T47D (cell line): ENCODE measurements at regions not wholly inside any gene's neighbourhood (a gene's known extent, or its start where the extent isn't known, plus 50 kb on each side); places are given as distances from the start of the nearest gene placed in this dataset.
"Not testable (repeated sequence)": the region's sequence is repeated elsewhere in the genome, so short reads cannot be mapped to it uniquely, and the experiment has no call there.

Experiments used
- DNase-seq, 2 experiments: peaks; one replicate each; pipeline versions ENCODE4 v3.0.0 to v3.0.0-alpha.2; 2011 to 2012; ENCODE audit warnings: low read depth in 1 of 2, low spot score in 1 of 2
- JUND ChIP-seq: IDR thresholded peaks from 2 replicates; pipeline ENCODE4 v1.6.1; 2012; ENCODE audit warnings: low read depth
- in situ Hi-C: cut with HindIII; loops from 2 replicates; pipeline ENCODE4 v1.10.0; 2016; ENCODE audit warnings: low sequenced_read_pairs, low pct_unique_long_range_greater_than_20kb

GRCh38 chr7:29639386-29639785 lies 75.8 kb downstream of the PRR15 start:
- no peak for DNase-seq
- in situ Hi-C loops, result no loop called here
- TF ChIP-seq JUND, result no peak

GRCh38 chr7:29639886-29640595 lies 76.4 kb downstream of the PRR15 start:
- no peak for DNase-seq
- in situ Hi-C loops, result no loop called here
- no peak for TF ChIP-seq JUND

- no peak for DNase-seq
- no peak for TF ChIP-seq JUND
- in situ Hi-C loops, result no loop called here
These were observed 78.0 kb downstream of the PRR15 start for GRCh38 chr7:29641651-29642050.

- no peak for TF ChIP-seq JUND
- in situ Hi-C loops, result no loop called here
- DNase-seq, result no peak
These were observed 79.0 kb downstream of the PRR15 start for GRCh38 chr7:29642494-29643155.

- DNase-seq, in situ Hi-C loops: not testable (repeated sequence)
These were observed 82.5 kb downstream of the PRR15 start for GRCh38 chr7:29646116-29646515.

GRCh38 chr7:29647020-29647654 lies 83.5 kb downstream of the PRR15 start:
- no peak for DNase-seq
- no peak for TF ChIP-seq JUND
- in situ Hi-C loops, result no loop called here

- DNase-seq, in situ Hi-C loops: not testable (repeated sequence)
These were observed 84.1 kb downstream of the PRR15 start for GRCh38 chr7:29647691-29648210.

- TF ChIP-seq JUND, result no peak
- in situ Hi-C loops, result no loop called here
- DNase-seq, result no peak
These were observed 85.5 kb downstream of the PRR15 start for GRCh38 chr7:29649028-29649716.

GRCh38 chr7:29649876-29650275 lies 86.2 kb downstream of the PRR15 start:
- TF ChIP-seq JUND, result no peak
- in situ Hi-C loops, result no loop called here
- no peak for DNase-seq

GRCh38 chr7:29651477-29651876 lies 87.8 kb downstream of the PRR15 start:
- in situ Hi-C loops, result no loop called here
- TF ChIP-seq JUND, result no peak
- no peak for DNase-seq

GRCh38 chr7:29652556-29652955 lies 88.9 kb downstream of the PRR15 start:
- DNase-seq, result no peak
- no peak for TF ChIP-seq JUND
- in situ Hi-C loops, result no loop called here

- in situ Hi-C loops, DNase-seq: not testable (repeated sequence)
These were observed 90.7 kb downstream of the PRR15 start for GRCh38 chr7:29654340-29654739.

GRCh38 chr7:29657288-29657687 lies 93.7 kb downstream of the PRR15 start:
- TF ChIP-seq JUND, result no peak
- in situ Hi-C loops, result no loop called here
- no peak for DNase-seq
